C4-2B (cell line): ENCODE measurements at regions not wholly inside any gene's neighbourhood (a gene's known extent, or its start where the extent isn't known, plus 50 kb on each side); places are given as distances from the start of the nearest gene placed in this dataset.

Experiments used
- CTCF ChIP-seq: fragments of 450-650 bp; conservative IDR thresholded peaks from 2 replicates; pipeline ENCODE4 v1.5.1; 2017; ENCODE audit warnings: mild to moderate bottlenecking
- ZFX ChIP-seq: fragments of 450-650 bp; IDR thresholded peaks from 2 replicates; pipeline ENCODE4 v1.6.1; 2017

DNA sequence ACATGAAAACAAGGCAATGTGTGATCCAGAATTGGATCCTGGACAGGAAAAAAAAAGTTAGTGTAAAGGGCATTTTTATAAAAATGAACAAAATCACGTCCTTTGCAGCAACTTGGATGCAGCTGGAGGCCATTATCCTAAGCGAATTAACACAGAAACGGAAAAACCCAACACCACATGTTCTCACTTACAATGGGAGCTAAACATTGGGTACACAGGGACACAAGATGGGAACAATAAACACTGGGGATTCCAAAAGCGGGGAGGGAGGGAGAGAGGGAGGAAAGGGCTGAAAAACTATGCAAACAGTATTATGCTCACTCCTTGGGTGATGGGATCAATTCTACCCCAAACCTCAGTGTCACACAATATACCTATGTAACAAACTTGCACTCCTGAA lies 91.4 kb upstream of the BTBD3 start:
- TF ChIP-seq CTCF: no peak
- TF ChIP-seq ZFX: no peak
